Fibroblast of pulmonary artery (primary cell): ENCODE measurements at regions not wholly inside any gene's neighbourhood (a gene's known extent, or its start where the extent isn't known, plus 50 kb on each side); places are given as distances from the start of the nearest gene placed in this dataset.
"Not testable (repeated sequence)": the region's sequence is repeated elsewhere in the genome, so short reads cannot be mapped to it uniquely, and the experiment has no call there.

Experiments
- DNase-seq: peaks from one replicate; pipeline ENCODE4 v3.0.0-alpha.2; 2010; ENCODE audit warnings: low read depth
- H3K4me3 ChIP-seq: replicated peaks from 2 replicates; pipeline ENCODE4 v1.5.1; 2011; ENCODE audit warnings: low read depth, mild to moderate bottlenecking, control low read depth, low read length, moderate library complexity
- CTCF ChIP-seq: IDR thresholded peaks from 2 replicates; pipeline ENCODE4 v1.5.1; 2011; ENCODE audit warnings: mild to moderate bottlenecking, control low read depth, low read length, inconsistent platforms; ENCODE audit errors: missing control alignments

- no peak for TF ChIP-seq CTCF
- H3K4me3 ChIP-seq, result no peak overlapping the region
- no peak for DNase-seq
Observed at GRCh38 chr12:42729535-42729900, 140.0 kb upstream of the PRICKLE1 start.

- TF ChIP-seq CTCF, result no peak
Observed at GRCh38 chr12:42728770-42729534, 139.4 kb upstream of the PRICKLE1 start.

GRCh38 chr12:42728287-42728686 is 138.7 kb upstream of the PRICKLE1 start:
- DNase-seq, result no peak
- H3K4me3 ChIP-seq, result no peak overlapping the region
- TF ChIP-seq CTCF, result no peak

More at GRCh38 chr12:42728770-42729534, 139.4 kb upstream of the PRICKLE1 start:
- DNase-seq, result no peak
- H3K4me3 ChIP-seq, result no peak overlapping the region

- DNase-seq, result peak; percentile 73
- TF ChIP-seq CTCF, result no peak
- no peak overlapping the region for H3K4me3 ChIP-seq
Observed at GRCh38 chr12:42725809-42726208, 136.3 kb upstream of the PRICKLE1 start.

GRCh38 chr12:42716491-42716891 is 126.9 kb upstream of the PRICKLE1 start:
- peak; percentile 24 for DNase-seq
- no peak for TF ChIP-seq CTCF
- H3K4me3 ChIP-seq, result no peak overlapping the region

GRCh38 chr12:42713566-42713965 is 124.0 kb upstream of the PRICKLE1 start:
- not testable (repeated sequence) for H3K4me3 ChIP-seq, DNase-seq

GRCh38 chr12:42708374-42708773 is 118.8 kb upstream of the PRICKLE1 start:
- DNase-seq, H3K4me3 ChIP-seq: not testable (repeated sequence)

- no peak overlapping the region for H3K4me3 ChIP-seq
- TF ChIP-seq CTCF, result no peak
- no peak for DNase-seq
Observed at GRCh38 chr12:42707312-42708226, 118.0 kb upstream of the PRICKLE1 start.
